ENCODE measurements at regions not wholly inside any gene's neighbourhood (a gene's known extent, or its start where the extent isn't known, plus 50 kb on each side); places are given as distances from the start of the nearest gene placed in this dataset.

- DNase-seq: no peak
These were observed 227.6 kb upstream of the SMIM21 start for GRCh38 chr18:75654851-75655751.

- DNase-seq: no peak
These were observed 226.9 kb upstream of the SMIM21 start for GRCh38 chr18:75654386-75654785.

GRCh38 chr18:75652528-75652927 lies 225.0 kb upstream of the SMIM21 start:
- no peak for DNase-seq

- DNase-seq: no peak
These were observed 217.4 kb upstream of the SMIM21 start for GRCh38 chr18:75644871-75645270.

GRCh38 chr18:75643083-75643482 lies 215.6 kb upstream of the SMIM21 start:
- no peak for DNase-seq

GRCh38 chr18:75639472-75639831 lies 211.9 kb upstream of the SMIM21 start:
- DNase-seq: no peak

- DNase-seq: no peak
These were observed 211.4 kb upstream of the SMIM21 start for GRCh38 chr18:75638776-75639471.

GRCh38 chr18:75638223-75638775 lies 210.8 kb upstream of the SMIM21 start:
- no peak for DNase-seq

- no peak for DNase-seq
These were observed 207.6 kb upstream of the SMIM21 start for GRCh38 chr18:75635096-75635495.

GRCh38 chr18:75625966-75626365 lies 198.5 kb upstream of the SMIM21 start:
- no peak for DNase-seq

- DNase-seq: no peak
These were observed 197.4 kb upstream of the SMIM21 start for GRCh38 chr18:75624869-75625268.

- DNase-seq: no peak
These were observed 194.3 kb upstream of the SMIM21 start for GRCh38 chr18:75621818-75622217.

GRCh38 chr18:75618146-75618545 lies 190.6 kb upstream of the SMIM21 start:
- no peak for DNase-seq

GRCh38 chr18:75612456-75612855 lies 185.0 kb upstream of the SMIM21 start:
- no peak for DNase-seq

GRCh38 chr18:75607701-75608100 lies 180.2 kb upstream of the SMIM21 start:
- DNase-seq: no peak

- no peak for DNase-seq
These were observed 165.0 kb upstream of the SMIM21 start for GRCh38 chr18:75592527-75592926.

- DNase-seq: no peak
These were observed 160.9 kb upstream of the SMIM21 start for GRCh38 chr18:75588412-75588811.

- DNase-seq: no peak
These were observed 159.6 kb upstream of the SMIM21 start for GRCh38 chr18:75587131-75587530.

- no peak for DNase-seq
These were observed 158.8 kb upstream of the SMIM21 start for GRCh38 chr18:75586130-75586889.

GRCh38 chr18:75582940-75583339 lies 155.4 kb upstream of the SMIM21 start:
- DNase-seq: no peak

GRCh38 chr18:75582406-75582821 lies 154.9 kb upstream of the SMIM21 start:
- DNase-seq: no peak

GRCh38 chr18:75581336-75582131 lies 154.0 kb upstream of the SMIM21 start:
- DNase-seq: no peak

Data from central memory CD4-positive, alpha-beta T cell (primary cell).